ENCODE measurements at regions not wholly inside any gene's neighbourhood (a gene's known extent, or its start where the extent isn't known, plus 50 kb on each side); places are given as distances from the start of the nearest gene placed in this dataset.
"Not testable (repeated sequence)": the region's sequence is repeated elsewhere in the genome, so short reads cannot be mapped to it uniquely, and the experiment has no call there.

GRCh38 chr20:28562510-28562898 is 2695.0 kb upstream of the DEFB115 start:
- no peak for TF ChIP-seq CTCF (IDR thresholded peaks at IDR 0.05; ENCODE audit: insufficient read depth, low read depth, low read length, missing control alignments)
- DNase-seq (ENCODE audit: low read depth) = no peak
- no peak overlapping the region for H3K4me3 ChIP-seq (ENCODE audit: low read length)

- H3K4me3 ChIP-seq (ENCODE audit: low read length); DNase-seq (ENCODE audit: low read depth): not testable (repeated sequence)
Measured at GRCh38 chr20:28562899-28563521, 2694.5 kb upstream of the DEFB115 start.

- not testable (repeated sequence) for DNase-seq (ENCODE audit: low read depth)
Measured at GRCh38 chr20:28564024-28564423, 2693.4 kb upstream of the DEFB115 start.

GRCh38 chr20:28564688-28565463 is 2692.6 kb upstream of the DEFB115 start:
- not testable (repeated sequence) for DNase-seq (ENCODE audit: low read depth); H3K4me3 ChIP-seq (ENCODE audit: low read length)

More at GRCh38 chr20:28564024-28564423, 2693.4 kb upstream of the DEFB115 start:
- H3K4me3 ChIP-seq (ENCODE audit: low read length) = not testable (repeated sequence)

GRCh38 chr20:28575991-28576390 is 2681.5 kb upstream of the DEFB115 start:
- H3K4me3 ChIP-seq (ENCODE audit: low read length); DNase-seq (ENCODE audit: low read depth): not testable (repeated sequence)

GRCh38 chr20:28591680-28592079 is 2665.8 kb upstream of the DEFB115 start:
- DNase-seq (ENCODE audit: low read depth); H3K4me3 ChIP-seq (ENCODE audit: low read length): not testable (repeated sequence)

- not testable (repeated sequence) for DNase-seq (ENCODE audit: low read depth)
Measured at GRCh38 chr20:28593383-28593782, 2664.1 kb upstream of the DEFB115 start.

GRCh38 chr20:28594476-28594875 is 2663.0 kb upstream of the DEFB115 start:
- DNase-seq (ENCODE audit: low read depth); H3K4me3 ChIP-seq (ENCODE audit: low read length): not testable (repeated sequence)

More at GRCh38 chr20:28593383-28593782, 2664.1 kb upstream of the DEFB115 start:
- not testable (repeated sequence) for H3K4me3 ChIP-seq (ENCODE audit: low read length)

GRCh38 chr20:28602006-28602402 is 2655.5 kb upstream of the DEFB115 start:
- not testable (repeated sequence) for DNase-seq (ENCODE audit: low read depth)
- H3K4me3 ChIP-seq (ENCODE audit: low read length) = peak overlapping the region; percentile 68

- peak overlapping the region; percentile 68 for H3K4me3 ChIP-seq (ENCODE audit: low read length)
- DNase-seq (ENCODE audit: low read depth) = peak; percentile 91
- peak; percentile 60 for TF ChIP-seq CTCF (IDR thresholded peaks at IDR 0.05; ENCODE audit: insufficient read depth, low read depth, low read length, missing control alignments)
Measured at GRCh38 chr20:28602403-28603217, 2654.9 kb upstream of the DEFB115 start.

GRCh38 chr20:28603218-28603577 is 2654.3 kb upstream of the DEFB115 start:
- peak overlapping the region; percentile 68 for H3K4me3 ChIP-seq (ENCODE audit: low read length)
- DNase-seq (ENCODE audit: low read depth) = not testable (repeated sequence)

GRCh38 chr20:28616354-28616753 is 2641.1 kb upstream of the DEFB115 start:
- DNase-seq (ENCODE audit: low read depth) = no peak
- H3K4me3 ChIP-seq (ENCODE audit: low read length) = no peak overlapping the region
- TF ChIP-seq CTCF (IDR thresholded peaks at IDR 0.05; ENCODE audit: insufficient read depth, low read depth, low read length, missing control alignments) = no peak

- DNase-seq (ENCODE audit: low read depth); H3K4me3 ChIP-seq (ENCODE audit: low read length): not testable (repeated sequence)
Measured at GRCh38 chr20:28619956-28620651, 2637.4 kb upstream of the DEFB115 start.

GRCh38 chr20:28625112-28625511 is 2632.4 kb upstream of the DEFB115 start:
- DNase-seq (ENCODE audit: low read depth); H3K4me3 ChIP-seq (ENCODE audit: low read length): not testable (repeated sequence)

GRCh38 chr20:28640831-28641230 is 2616.6 kb upstream of the DEFB115 start:
- DNase-seq (ENCODE audit: low read depth); H3K4me3 ChIP-seq (ENCODE audit: low read length): not testable (repeated sequence)

Measured in epithelial cell of esophagus (primary cell).